Type B pancreatic cell (in vitro differentiated cells): ENCODE measurements at regions not wholly inside any gene's neighbourhood (a gene's known extent, or its start where the extent isn't known, plus 50 kb on each side); places are given as distances from the start of the nearest gene placed in this dataset.

Experiments
- DNase-seq: peaks from one replicate; pipeline ENCODE4 v3.0.0; 2021; ENCODE audit warnings: mixed read lengths; ENCODE audit not compliant: unreplicated experiment; ENCODE audit errors: extremely low spot score
- H3K27ac Mint-ChIP-seq: 2 replicates; pipeline ENCODE4 v1.8.0; 2021; ENCODE audit warnings: mild to moderate bottlenecking, mixed read lengths
- H3K27me3 Mint-ChIP-seq: 2 replicates; pipeline ENCODE4 v1.8.0; 2021; ENCODE audit warnings: mixed read lengths
- H3K36me3 Mint-ChIP-seq: 2 replicates; pipeline ENCODE4 v1.8.0; 2021; ENCODE audit warnings: mixed read lengths
- H3K4me1 Mint-ChIP-seq: one replicate; pipeline ENCODE4 v1.8.0; 2021; ENCODE audit warnings: mixed read lengths; ENCODE audit not compliant: unreplicated experiment
- H3K4me3 Mint-ChIP-seq: 2 replicates; pipeline ENCODE4 v1.8.0; 2021; ENCODE audit warnings: mild to moderate bottlenecking, mixed read lengths
- H3K9me3 Mint-ChIP-seq: 2 replicates; pipeline ENCODE4 v1.8.0; 2021; ENCODE audit warnings: mixed read lengths
- TF ChIP-seq, protein P1 (sequence below): fragments of 200-600 bp; sonication (generic); conservative IDR thresholded peaks from 2 replicates; pipeline ENCODE4 v1.5.0; 2021; ENCODE audit warnings: antibody characterized with exemption, mild to moderate bottlenecking

- TF ChIP-seq, protein P1, sequence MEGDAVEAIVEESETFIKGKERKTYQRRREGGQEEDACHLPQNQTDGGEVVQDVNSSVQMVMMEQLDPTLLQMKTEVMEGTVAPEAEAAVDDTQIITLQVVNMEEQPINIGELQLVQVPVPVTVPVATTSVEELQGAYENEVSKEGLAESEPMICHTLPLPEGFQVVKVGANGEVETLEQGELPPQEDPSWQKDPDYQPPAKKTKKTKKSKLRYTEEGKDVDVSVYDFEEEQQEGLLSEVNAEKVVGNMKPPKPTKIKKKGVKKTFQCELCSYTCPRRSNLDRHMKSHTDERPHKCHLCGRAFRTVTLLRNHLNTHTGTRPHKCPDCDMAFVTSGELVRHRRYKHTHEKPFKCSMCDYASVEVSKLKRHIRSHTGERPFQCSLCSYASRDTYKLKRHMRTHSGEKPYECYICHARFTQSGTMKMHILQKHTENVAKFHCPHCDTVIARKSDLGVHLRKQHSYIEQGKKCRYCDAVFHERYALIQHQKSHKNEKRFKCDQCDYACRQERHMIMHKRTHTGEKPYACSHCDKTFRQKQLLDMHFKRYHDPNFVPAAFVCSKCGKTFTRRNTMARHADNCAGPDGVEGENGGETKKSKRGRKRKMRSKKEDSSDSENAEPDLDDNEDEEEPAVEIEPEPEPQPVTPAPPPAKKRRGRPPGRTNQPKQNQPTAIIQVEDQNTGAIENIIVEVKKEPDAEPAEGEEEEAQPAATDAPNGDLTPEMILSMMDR: no peak
- DNase-seq: no peak
- no peaks in the 10 kb centered on the region for H3K36me3 Mint-ChIP-seq
- H3K27ac Mint-ChIP-seq: no peak overlapping the region
- no peaks in the 10 kb centered on the region for H3K27me3 Mint-ChIP-seq
- H3K9me3 Mint-ChIP-seq: no peaks in the 10 kb centered on the region
- H3K4me3 Mint-ChIP-seq: no peak overlapping the region
- peaks cover 7% of the 10 kb centered on the region for H3K4me1 Mint-ChIP-seq
Measured at GRCh38 chr12:47349137-47350061, 269.6 kb upstream of the AMIGO2 start.

DNA sequence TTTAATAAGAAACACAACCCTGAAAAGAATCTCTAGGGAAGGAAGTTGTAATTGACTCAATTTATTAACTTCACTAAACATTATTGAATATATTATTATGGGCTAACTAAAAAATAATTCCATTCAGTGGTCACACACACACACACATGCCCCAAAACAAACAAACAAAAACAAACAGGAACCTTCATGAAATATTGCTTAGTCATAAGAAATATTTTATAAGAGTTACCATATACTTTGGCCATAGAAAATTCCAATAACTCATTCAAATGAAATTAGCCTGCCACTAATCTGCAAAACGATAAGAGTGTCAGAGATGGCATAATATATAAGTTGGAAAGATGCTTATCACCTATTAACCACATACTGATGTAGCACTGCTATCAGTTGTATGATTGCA lies 268.4 kb upstream of the AMIGO2 start:
- H3K36me3 Mint-ChIP-seq: no peaks in the 10 kb centered on the region
- no peak for DNase-seq
- H3K27me3 Mint-ChIP-seq: no peaks in the 10 kb centered on the region

GRCh38 chr12:47346251-47347019 lies 266.7 kb upstream of the AMIGO2 start:
- H3K36me3 Mint-ChIP-seq: no peaks in the 10 kb centered on the region
- no peak overlapping the region for H3K27ac Mint-ChIP-seq

More for the DNA sequence above, 268.4 kb upstream of the AMIGO2 start:
- TF ChIP-seq, protein P1: no peak
- Mint-ChIP-seq H3K4me1 (peaks cover 7% of the 10 kb centered on the region), H3K27ac (no peak overlapping the region), H3K4me3 (no peak overlapping the region), H3K9me3 (no peaks in the 10 kb centered on the region)

GRCh38 chr12:47343684-47344567 lies 264.2 kb upstream of the AMIGO2 start:
- H3K27ac Mint-ChIP-seq: no peak overlapping the region
- H3K36me3 Mint-ChIP-seq: no peaks in the 10 kb centered on the region
- H3K4me1 Mint-ChIP-seq: peaks cover 7% of the 10 kb centered on the region
- DNase-seq: no peak
- no peaks in the 10 kb centered on the region for H3K9me3 Mint-ChIP-seq
- H3K4me3 Mint-ChIP-seq: no peak overlapping the region
- H3K27me3 Mint-ChIP-seq: peaks cover 3% of the 10 kb centered on the region
- TF ChIP-seq, protein P1: no peak

More at GRCh38 chr12:47346251-47347019, 266.7 kb upstream of the AMIGO2 start:
- DNase-seq: no peak
- Mint-ChIP-seq H3K9me3 (no peaks in the 10 kb centered on the region), H3K27me3 (no peaks in the 10 kb centered on the region), H3K4me1 (peaks cover 7% of the 10 kb centered on the region), H3K4me3 (no peak overlapping the region)
- TF ChIP-seq, protein P1: no peak

DNA sequence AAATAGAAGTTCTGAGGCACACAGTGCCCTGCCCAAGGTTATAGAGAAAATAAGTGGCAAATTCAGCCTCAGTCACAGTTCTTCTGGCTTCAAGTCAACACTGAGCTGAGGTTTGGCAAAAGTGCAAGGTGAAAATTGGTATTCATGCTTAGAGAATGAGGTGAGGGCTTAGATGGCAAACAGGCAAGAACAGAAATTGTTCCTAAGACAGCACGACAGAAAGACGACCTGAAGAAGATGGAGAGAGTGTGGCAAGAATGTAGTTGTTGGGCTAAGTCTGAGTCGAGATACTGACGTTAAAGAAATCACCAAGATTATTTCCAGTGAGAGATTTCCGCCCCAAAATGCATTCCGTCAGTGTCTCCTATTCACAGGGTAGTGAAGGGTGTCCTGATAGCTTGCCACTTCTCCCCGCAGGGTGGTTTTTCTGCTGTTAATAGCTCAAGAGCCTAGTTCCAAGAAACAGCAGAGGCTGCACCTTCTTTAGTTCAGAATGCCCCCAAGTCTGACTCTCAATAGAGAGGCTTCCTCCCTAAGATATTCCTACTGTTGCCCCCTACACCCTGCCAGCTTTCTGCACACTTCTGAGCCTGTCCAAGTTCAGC lies 260.8 kb upstream of the AMIGO2 start:
- Mint-ChIP-seq H3K27ac (no peak overlapping the region), H3K36me3 (no peaks in the 10 kb centered on the region), H3K4me3 (no peak overlapping the region), H3K4me1 (no peaks in the 10 kb centered on the region), H3K27me3 (peaks cover 3% of the 10 kb centered on the region), H3K9me3 (no peaks in the 10 kb centered on the region)
- no peak for DNase-seq
- TF ChIP-seq, protein P1: no peak
